HG02885 (cell line): ENCODE measurements at regions not wholly inside any gene's neighbourhood (a gene's known extent, or its start where the extent isn't known, plus 50 kb on each side); places are given as distances from the start of the nearest gene placed in this dataset.

Experiments
- ATAC-seq: cut with Tn5 transposase; IDR thresholded peaks from one replicate; pipeline ENCODE4 v1.9.1; 2021; ENCODE audit warnings: mild to moderate bottlenecking; ENCODE audit not compliant: unreplicated experiment, poor library complexity

DNA sequence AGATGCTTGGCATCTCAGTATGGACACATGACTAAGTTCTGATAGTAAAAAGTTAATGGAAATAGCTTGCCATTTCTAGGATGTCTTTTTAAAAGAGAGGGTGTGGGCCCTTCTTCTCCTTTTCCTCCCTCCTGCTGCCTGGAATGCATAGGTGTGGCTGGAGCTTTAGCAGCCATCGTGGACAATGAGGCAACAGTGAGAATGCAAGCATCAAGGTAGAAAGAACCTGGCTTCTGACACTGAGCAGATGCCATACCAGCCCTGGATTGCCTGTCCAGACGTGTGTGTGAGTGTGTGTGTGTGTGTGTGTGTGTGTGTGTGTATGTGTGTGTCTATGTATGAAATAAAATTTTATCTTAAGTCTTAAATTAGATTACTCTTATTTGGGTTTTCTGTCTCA lies 660.1 kb downstream of the XIRP2 start:
- ATAC-seq = no peak

DNA sequence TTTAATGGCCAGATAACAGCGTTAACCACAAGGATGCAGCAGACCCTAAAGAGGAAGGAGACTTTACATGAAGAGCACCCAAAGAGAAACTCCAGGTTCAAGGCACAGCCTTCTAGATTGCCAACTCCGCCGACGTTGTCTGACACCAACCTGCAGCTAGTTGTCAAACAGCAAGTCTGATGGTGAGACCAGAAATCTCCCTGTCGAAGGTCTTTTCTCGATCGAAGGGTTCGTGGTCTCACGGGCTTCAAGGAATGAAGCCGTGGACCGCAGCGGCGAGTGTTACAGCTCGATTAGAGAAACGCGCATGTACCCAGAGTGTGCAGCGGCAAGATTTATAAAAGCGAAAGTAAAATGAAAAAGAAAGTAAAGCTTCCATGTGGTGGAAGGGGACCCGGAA lies 656.3 kb downstream of the XIRP2 start:
- no peak for ATAC-seq

DNA sequence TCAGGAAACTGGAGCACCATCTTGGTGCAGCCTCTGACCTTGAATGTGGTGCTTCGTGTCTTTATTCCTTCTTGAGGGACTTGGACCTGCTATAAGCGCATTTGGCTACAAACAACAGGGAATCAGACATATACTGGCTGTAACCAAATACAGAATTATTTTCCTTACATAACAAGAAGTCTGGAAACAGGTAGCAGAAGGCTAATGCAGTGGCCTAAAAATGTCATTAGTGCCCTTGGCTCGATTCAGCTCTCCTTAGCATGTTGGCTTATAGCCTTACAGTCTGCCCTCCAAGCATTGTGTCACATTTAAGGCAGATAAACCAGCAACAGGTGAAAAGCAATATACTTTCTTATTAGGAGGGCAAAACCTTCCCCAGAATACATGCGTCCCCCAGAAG lies 655.4 kb downstream of the XIRP2 start:
- no peak for ATAC-seq

DNA sequence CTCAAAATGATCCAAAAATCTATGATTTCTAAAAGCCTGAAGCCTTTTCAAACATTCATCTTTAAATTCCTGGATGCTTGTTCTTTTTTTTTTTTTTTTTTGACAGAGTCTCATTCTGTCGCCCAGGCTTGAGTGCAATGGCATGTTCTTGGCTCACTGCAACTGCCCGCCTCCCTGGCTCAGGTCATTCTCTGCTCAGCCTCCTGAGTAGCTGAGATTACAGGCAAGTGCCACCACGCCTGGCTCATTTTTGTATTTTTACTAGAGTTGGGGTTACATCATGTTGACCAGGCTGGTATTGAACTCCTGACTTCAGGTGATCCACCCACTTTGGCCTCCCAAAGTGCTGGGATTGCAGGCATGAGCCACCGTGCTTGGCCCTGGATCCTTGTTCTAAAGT lies 649.5 kb downstream of the XIRP2 start:
- no peak for ATAC-seq

DNA sequence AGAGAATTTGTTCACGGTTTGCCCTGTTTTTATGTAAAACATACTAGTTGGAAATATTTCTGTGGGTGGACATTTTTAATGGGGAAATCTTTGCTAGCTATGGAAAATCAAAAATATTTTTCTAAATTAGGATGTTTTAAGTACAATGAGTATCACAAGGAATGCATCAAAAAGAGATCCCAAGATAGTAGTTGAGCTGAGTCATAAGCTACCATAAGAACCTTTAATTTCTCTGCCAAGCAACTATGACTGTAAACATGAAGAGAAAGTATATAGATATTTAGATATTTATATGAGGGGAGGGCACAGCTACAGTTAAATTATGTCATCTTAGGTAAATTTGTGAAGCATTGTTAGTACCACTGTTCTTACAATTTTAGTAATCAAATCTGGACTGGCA lies 646.2 kb downstream of the XIRP2 start:
- ATAC-seq = no peak

DNA sequence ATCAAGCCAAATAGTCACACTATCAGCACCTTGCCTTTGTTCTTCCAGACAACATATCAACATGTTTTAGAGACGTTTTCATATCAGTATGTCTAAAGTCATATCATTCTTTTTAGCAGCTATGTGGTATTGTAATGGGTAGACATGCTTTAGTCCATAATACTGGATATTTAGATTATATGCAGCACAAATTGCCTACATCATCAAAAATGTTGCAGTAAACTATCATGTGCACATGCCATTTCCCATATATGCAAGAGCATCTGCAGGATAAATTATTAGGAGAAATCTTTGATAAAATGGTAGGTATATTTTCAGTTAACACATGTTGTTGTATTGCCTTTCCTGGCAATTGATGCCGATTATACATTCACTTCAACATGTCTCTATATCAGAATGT lies 636.5 kb downstream of the XIRP2 start:
- ATAC-seq = no peak

DNA sequence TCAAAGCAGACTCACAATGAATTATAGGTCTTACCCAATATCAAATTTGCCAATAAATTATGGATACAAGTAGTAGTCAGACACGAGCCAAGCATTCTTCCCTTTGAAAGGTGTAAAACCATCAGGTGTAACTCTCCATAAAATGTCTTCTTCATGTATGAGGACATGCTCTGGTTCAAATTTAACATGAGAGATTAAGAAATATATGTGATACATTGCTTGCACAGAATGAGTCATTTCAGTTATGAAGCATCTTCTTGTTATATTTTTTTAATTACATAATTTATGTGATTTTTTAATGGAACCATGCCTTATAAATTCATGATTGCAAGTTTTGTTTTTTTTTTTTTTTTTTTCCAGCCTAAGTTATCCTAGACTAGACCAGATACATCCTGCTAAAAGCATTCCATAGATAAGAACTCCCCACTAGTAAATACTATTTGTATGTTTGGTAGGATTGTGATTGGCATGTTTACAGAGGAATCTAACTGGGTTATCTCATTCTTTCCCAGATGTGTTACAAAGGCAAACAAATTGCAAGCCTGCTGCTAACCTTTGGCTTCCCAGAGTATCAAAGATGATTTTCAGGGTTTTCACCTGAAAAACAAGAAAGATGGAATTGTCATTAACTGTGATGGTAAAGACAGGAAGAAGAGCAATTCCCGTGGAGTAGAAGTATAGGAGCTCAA lies 621.9 kb downstream of the XIRP2 start:
- no peak for ATAC-seq

DNA sequence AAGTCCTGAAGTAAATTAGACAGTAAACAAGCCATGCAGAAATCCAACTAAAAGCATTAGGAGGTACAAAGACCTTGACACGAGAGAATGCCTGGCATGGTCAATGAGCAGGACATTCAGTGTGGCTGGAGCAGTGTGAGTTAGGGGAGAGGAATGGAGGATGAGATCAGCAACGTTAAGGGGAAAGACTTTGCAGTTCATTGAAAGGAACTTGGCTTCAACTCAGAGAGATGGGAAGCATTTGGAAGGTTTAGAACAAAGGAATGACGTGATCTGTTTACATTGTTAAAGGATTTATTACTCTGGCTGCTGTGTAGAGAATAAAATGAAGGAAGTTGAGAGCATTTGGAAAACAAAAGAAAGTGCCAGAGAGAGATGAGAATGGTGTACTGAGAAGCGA lies 621.3 kb downstream of the XIRP2 start:
- ATAC-seq = no peak

DNA sequence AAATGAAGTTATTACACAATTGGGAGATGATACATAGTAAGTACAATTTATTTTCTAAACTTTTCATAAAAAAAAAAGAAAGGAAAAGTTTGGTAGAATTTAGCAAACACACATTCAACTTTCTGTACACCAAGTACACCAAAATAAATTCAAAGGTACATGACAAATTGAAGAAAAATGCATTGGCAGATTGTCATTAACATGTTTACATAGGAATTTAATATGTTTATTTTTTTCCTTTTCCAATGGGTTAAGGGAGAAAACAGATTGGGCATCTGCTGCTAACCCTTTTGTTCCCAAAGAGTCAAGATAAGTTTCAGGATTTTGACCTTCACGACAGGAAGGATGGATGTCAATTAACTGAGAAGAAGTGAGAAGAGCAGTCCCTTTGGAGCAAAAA lies 620.4 kb downstream of the XIRP2 start:
- no peak for ATAC-seq

DNA sequence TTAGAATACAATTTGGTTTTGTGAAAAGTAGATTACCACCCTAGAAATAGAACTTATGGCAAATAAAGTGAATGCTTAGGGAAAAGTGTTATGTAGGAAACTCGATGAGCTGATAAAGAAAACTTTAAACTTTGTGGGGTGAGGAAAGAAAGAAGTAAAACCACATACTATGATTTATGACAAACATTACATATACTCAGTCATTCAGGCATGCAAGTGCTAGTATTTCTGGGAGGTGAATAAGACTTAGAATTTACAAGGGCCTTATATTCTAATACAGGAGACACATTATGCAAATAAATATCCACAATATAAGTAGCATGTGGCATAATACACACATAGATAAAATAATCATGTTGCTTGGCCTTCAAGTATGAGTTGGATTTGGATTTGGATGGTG lies 618.1 kb downstream of the XIRP2 start:
- no peak for ATAC-seq

DNA sequence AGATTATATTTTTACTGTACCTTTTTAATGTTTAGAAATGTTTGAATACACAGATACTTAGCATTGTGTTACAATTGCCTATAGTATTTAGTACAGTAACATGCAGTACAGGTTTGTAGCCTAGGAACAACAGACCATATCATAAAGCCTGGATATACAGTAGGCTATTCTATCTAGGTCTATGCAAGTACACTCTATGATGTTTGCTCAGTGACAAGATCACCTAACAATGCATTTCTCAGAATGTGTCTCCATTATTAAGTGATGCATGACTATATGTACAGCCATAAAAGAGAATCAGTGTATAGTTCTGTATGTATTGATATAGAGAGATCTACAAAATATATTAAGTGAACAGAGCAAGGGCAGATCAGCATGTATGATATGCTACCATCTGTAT lies 616.4 kb downstream of the XIRP2 start:
- no peak for ATAC-seq

DNA sequence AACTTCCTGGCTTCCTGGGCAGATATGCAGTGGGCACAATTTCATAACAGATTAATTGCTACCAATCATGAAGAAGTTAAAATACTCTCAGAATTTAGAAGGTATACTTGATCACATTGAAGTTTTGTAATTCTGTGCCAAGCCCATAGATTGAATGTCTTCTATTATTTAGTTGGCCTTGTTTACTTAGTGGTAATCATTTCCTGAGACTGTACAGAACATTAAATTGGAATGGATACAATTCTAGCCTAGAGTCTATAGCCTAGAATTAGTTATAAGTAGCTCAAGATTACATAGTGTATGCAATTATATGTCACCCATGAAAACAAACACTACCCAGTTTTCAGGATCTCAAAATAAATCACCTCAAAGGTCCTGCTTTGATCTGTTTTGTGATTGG lies 615.8 kb downstream of the XIRP2 start:
- no peak for ATAC-seq

DNA sequence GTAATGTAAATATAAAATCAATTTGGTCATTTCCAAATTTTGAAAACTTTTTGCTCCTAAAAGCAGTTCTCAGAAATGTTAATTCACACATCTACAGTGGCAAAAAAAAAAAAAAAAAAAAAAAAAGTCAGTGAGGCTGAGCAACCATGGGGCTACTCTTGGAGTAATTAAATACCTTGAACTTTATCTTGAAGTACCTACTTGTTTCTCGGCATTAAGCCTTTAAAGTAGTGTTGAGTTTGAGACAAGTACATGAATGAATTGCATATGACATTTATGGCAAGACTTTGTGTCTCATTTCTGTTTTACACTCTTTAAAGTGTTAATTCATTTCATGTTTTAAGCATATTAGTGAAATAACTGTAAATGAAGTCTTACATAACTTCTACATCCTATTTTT lies 613.3 kb downstream of the XIRP2 start:
- ATAC-seq = no peak

DNA sequence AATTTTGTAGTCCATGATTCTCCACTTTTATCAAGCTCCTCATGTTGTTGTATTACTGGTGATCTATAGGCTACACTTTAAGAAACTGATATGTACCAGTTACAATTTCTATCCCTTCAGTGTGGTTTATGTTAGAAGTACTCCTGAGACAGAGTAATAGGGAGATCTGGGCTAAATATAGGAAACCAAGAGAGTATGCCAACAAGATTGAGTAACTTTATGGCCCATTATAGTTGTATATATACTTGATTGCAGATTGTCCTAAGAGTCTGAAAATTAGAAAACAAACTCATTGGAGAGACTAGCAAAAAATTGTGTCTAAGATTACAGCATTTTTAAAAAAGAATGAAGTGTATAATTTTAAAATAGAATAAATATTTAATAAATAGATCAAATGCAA lies 605.6 kb downstream of the XIRP2 start:
- ATAC-seq = no peak

DNA sequence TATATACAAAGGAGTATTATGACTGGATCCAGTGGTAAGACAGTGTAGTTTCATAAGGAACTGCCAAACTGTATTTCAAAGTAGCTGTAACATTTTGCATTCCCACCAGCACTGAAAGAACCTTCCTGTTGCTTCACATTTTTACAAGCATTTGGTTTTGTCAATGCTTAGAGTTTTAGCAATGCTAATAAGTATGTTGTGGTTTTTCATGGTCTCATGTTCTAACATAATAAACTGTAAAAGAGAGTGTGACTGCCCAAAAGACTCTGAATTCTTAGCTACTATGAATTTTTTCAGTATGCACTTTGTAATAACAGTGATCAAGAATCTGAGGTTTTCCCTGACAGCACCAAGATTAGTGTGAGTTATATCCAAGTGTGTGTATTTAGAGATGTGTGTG lies 604.2 kb downstream of the XIRP2 start:
- no peak for ATAC-seq

DNA sequence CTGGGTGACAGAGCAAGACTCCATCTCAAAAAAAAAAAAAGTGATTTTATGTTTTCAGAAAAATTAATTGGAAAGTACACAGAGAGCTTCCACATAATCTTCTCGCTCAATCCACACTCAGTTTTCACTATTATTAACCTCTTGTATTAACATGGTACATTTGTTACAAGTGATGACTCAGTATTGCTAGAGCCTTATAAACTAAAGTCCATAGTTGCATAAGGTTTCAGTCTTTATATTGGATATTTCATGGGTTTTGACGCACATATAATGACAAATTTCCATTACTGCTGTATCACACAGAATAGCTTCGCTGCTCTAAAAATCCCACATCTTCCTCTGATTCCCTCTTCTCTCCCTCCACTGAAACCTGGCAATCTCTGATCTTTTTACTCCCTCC lies 603.5 kb downstream of the XIRP2 start:
- ATAC-seq = no peak

DNA sequence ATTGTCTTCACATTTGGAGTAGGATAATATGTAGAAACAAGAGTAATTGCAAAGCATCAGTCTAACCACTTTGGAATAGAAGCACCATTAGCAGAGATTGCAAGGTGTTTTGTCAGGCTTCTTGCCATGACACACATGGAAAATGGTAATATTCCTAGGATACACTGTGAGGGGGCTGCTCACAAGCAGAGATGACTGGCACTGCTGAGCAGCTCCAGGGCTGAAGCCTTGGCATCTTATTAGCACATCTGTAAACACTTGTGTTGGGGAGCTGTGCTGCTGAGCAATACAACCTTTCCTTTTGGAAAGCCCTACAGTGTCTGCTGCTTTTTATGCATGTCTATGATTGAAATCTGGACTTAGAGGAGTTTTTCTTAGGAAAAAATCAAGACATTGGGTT lies 602.2 kb downstream of the XIRP2 start:
- no peak for ATAC-seq

DNA sequence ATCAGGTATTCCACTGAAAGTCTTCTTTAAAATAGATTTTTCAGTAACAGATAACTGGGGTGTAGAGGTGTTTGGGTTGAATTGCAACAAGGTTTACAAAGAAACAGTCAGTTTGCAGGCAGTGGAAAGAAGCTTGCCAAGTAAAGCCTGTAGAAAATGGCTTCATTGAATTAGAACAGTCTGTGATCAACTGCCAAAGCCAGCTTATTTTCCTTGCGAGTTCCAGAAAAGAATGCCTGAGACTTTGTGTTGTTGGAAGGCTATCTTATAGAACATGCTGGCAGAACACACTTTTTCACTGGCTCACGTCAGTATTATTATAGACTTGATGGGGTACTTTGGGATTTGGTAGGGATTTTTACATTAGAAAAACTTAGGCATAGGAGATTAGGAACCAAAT lies 601.0 kb downstream of the XIRP2 start:
- no peak for ATAC-seq

DNA sequence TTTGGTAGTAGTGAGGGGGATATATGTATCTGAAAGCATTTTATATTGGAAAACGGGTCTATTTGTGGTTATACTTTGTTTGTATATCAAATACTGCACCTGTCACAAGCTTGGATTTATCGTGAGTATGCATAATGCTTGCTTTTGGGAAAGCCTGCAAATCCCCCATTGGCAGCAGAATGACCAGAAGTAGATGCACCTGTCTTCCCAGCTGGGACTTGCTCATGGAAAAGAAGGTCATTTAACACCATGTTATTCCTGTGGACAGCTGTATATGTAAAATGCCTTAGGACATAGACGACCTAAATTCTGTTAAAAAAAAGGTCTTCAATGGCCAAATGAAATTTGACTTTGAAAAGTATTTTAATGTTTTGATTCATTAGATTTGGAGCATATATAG lies 599.4 kb downstream of the XIRP2 start:
- no peak for ATAC-seq

DNA sequence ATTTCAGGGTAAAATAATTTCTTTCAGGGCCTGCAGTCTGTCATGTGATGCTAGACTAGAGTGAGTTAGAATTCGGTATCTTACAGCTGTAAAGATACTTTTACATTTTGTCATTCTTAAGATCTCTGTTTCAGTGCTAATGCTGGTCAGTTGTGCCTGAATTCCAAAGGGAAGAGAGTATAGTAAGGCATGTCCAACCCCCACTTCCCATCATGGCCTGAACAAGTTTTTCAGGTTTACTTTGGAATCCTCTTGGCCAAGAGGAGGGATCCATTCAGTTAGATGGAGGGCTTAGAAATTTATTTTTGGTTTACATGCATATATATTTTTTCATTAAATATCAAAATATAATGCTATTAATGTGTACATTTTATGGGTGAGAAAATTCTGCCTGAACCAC lies 596.6 kb downstream of the XIRP2 start:
- ATAC-seq = no peak

DNA sequence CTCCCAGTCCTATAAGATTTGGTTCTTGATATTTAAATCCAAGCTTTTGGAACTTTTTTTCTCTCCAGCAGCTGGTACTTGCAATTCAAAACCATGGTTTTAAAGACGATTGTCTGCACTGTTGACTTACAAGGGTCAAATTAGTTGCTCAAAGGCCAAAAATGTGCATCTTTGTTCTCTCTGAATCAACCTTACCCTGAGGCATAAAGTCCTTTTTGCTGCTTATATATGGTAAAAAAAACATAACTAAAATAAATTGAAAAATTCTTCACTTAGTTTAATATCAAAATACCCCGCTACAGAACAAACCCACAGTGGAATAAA lies 592.7 kb downstream of the XIRP2 start:
- ATAC-seq = no peak

DNA sequence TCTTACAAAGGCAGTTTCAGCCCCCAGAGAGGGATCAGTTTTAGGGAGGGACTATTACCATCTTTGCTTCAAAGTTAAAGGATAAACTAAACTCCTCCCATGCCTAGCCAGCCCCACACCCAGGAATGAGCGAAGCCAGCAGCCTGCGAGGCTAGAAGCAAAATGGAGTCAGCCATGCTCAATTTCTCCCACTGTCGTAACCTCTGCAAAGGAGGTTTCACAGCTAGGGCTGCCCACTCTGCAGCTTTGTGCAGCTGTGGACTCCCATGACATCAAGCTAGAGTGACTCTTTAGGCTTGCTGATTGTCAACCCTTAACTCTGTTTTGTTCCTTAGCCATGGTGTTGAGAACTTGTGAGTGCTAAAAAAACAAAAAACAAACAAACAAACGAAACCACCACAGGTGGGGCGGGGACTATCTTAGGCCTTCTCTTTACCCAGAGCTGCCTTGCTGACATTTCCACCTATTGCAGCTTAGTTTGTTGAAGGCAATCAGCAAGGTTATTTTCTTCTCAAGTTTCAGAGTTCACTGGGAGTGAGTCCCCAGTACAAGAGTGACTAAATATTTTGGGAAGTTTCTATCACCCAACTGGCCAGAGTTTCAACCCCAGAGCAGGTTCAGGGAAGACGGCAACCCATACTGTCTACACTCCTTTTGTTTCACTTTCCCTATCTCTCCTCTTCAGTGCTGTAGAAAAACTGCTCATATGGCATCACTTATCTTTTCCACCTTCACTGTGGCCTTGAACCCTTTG lies 592.1 kb downstream of the XIRP2 start:
- ATAC-seq = no peak
